H9 (cell line): ENCODE measurements at regions not wholly inside any gene's neighbourhood (a gene's known extent, or its start where the extent isn't known, plus 50 kb on each side); places are given as distances from the start of the nearest gene placed in this dataset. TPM values are rescaled to one million over a fixed set of nuclear protein-coding genes. Genes with fewer than 3 reads are reported as not detected.

Experiments used
- DNase-seq: peaks from one replicate; pipeline ENCODE4 v3.0.0-alpha.2; 2017
- H2AFZ ChIP-seq: one replicate; pipeline ENCODE4 v1.6.1; 2013; ENCODE audit warnings: mild to moderate bottlenecking, low read length, control low read depth, moderate library complexity
- H2AK5ac ChIP-seq: 2 replicates; pipeline ENCODE4 v1.6.1; 2013; ENCODE audit warnings: low read length, control low read depth, mixed read lengths; ENCODE audit not compliant: insufficient read length
- H2BK120ac ChIP-seq: one replicate; pipeline ENCODE4 v1.6.1; 2013; ENCODE audit warnings: low read depth, mild to moderate bottlenecking, low read length, control low read depth, inconsistent platforms; ENCODE audit not compliant: poor library complexity, severe bottlenecking
- H2BK12ac ChIP-seq: 2 replicates; pipeline ENCODE4 v1.6.1; 2013; ENCODE audit warnings: low read length, control low read depth, mixed read lengths, low read depth; ENCODE audit not compliant: insufficient read length
- H2BK15ac ChIP-seq: 2 replicates; pipeline ENCODE4 v1.6.1; 2013; ENCODE audit warnings: low read depth, low read length, control low read depth
- H2BK20ac ChIP-seq: one replicate; pipeline ENCODE4 v1.6.1; 2013; ENCODE audit warnings: low read depth, mild to moderate bottlenecking, low read length, control low read depth, inconsistent platforms; ENCODE audit not compliant: poor library complexity, severe bottlenecking
- H2BK5ac ChIP-seq: 2 replicates; pipeline ENCODE4 v1.6.1; 2013; ENCODE audit warnings: low read length, control low read depth, mixed read lengths; ENCODE audit not compliant: insufficient read length
- H3K14ac ChIP-seq: 2 replicates; pipeline ENCODE4 v1.6.1; 2013; ENCODE audit warnings: low read length, control low read depth; ENCODE audit not compliant: insufficient read depth
- H3K18ac ChIP-seq: 2 replicates; pipeline ENCODE4 v1.6.1; 2013; ENCODE audit warnings: low read depth, mild to moderate bottlenecking, mixed read lengths, low read length, control low read depth; ENCODE audit not compliant: insufficient read length
- H3K23ac ChIP-seq: 2 replicates; pipeline ENCODE4 v1.6.1; 2013; ENCODE audit warnings: low read length, control low read depth, mixed read lengths, low read depth; ENCODE audit not compliant: insufficient read length
- H3K23me2 ChIP-seq: 2 replicates; pipeline ENCODE4 v1.6.1; 2013; ENCODE audit warnings: low read depth, mild to moderate bottlenecking, mixed read lengths, low read length, control low read depth; ENCODE audit not compliant: insufficient read length, poor library complexity, severe bottlenecking
- H3K27ac ChIP-seq: 2 replicates; pipeline ENCODE4 v1.5.1; 2013; ENCODE audit warnings: low read length, control low read depth, mixed read lengths, low read depth; ENCODE audit not compliant: insufficient read length
- H3K27me3 ChIP-seq: 2 replicates; pipeline ENCODE4 v1.6.1; 2013; ENCODE audit warnings: low read length, control low read depth, inconsistent platforms; ENCODE audit not compliant: insufficient read depth
- H3K4ac ChIP-seq: 2 replicates; pipeline ENCODE4 v1.6.1; 2013; ENCODE audit warnings: low read depth, mild to moderate bottlenecking, control low read depth, inconsistent platforms, low read length, moderate library complexity
- H3K4me1 ChIP-seq: 2 replicates; pipeline ENCODE4 v1.6.1; 2013; ENCODE audit warnings: low read length, control low read depth, inconsistent platforms; ENCODE audit not compliant: insufficient read depth
- H3K4me2 ChIP-seq: 2 replicates; pipeline ENCODE4 v1.6.1; 2013; ENCODE audit warnings: low read length, control low read depth, mixed read lengths; ENCODE audit not compliant: insufficient read length, insufficient read depth
- H3K56ac ChIP-seq: 2 replicates; pipeline ENCODE4 v1.6.1; 2013; ENCODE audit warnings: low read depth, mild to moderate bottlenecking, mixed read lengths, low read length, control low read depth; ENCODE audit not compliant: insufficient read length
- H3K79me1 ChIP-seq: 2 replicates; pipeline ENCODE4 v1.6.1; 2013; ENCODE audit warnings: low read depth, mild to moderate bottlenecking, moderate library complexity, low read length, control low read depth, inconsistent platforms; ENCODE audit not compliant: insufficient read depth, poor library complexity, severe bottlenecking
- H3K79me2 ChIP-seq: 2 replicates; pipeline ENCODE4 v1.6.1; 2013; ENCODE audit warnings: low read length, control low read depth, inconsistent platforms; ENCODE audit not compliant: insufficient read depth
- H3K9ac ChIP-seq: 2 replicates; pipeline ENCODE4 v1.6.1; 2013; ENCODE audit warnings: low read length, control low read depth, mixed read lengths; ENCODE audit not compliant: insufficient read length; ENCODE audit errors: extremely low read depth
- H3K9me3 ChIP-seq: one replicate; pipeline ENCODE4 v1.6.1; 2013; ENCODE audit warnings: low read depth, low read length, inconsistent platforms; ENCODE audit not compliant: control insufficient read depth
- H3T11ph ChIP-seq: one replicate; pipeline ENCODE4 v1.6.1; 2013; ENCODE audit warnings: mild to moderate bottlenecking, low read length, control low read depth, inconsistent platforms
- H4K20me1 ChIP-seq: one replicate; pipeline ENCODE4 v1.6.1; 2013; ENCODE audit not compliant: control insufficient read depth, insufficient read length, insufficient read depth
- H4K5ac ChIP-seq: 2 replicates; pipeline ENCODE4 v1.6.1; 2013; ENCODE audit warnings: low read depth, mild to moderate bottlenecking, mixed read lengths, low read length, control low read depth; ENCODE audit not compliant: insufficient read length
- H4K8ac ChIP-seq: replicated peaks from 2 replicates; pipeline ENCODE4 v1.6.1; 2013; ENCODE audit warnings: low read length, control low read depth, mixed read lengths, low read depth; ENCODE audit not compliant: insufficient read length
- H4K91ac ChIP-seq: 2 replicates; pipeline ENCODE4 v1.6.1; 2013; ENCODE audit warnings: low read depth, mild to moderate bottlenecking, moderate library complexity, mixed read lengths, low read length, control low read depth; ENCODE audit not compliant: insufficient read length
- H3K27ac Mint-ChIP-seq, 3 experiments: 2 replicates in 2 of 3; 3 replicates in 1 of 3; pipeline ENCODE4 v1.8.0; 2020 to 2021; ENCODE audit warnings: mixed read lengths in 3 of 3, mild to moderate bottlenecking in 1 of 3, moderate library complexity in 1 of 3
- H3K27me3 Mint-ChIP-seq: 2 replicates; pipeline ENCODE4 v1.8.0; 2021; ENCODE audit warnings: low read depth, mild to moderate bottlenecking, moderate library complexity, mixed read lengths
- H3K36me3 Mint-ChIP-seq, 3 experiments: 2 replicates in 2 of 3; 3 replicates in 1 of 3; pipeline ENCODE4 v1.8.0; 2020 to 2021; ENCODE audit warnings: low read depth in 3 of 3, mixed read lengths in 3 of 3; ENCODE audit not compliant: insufficient read depth in 1 of 3
- H3K4me1 Mint-ChIP-seq, 2 experiments: 2 replicates each; pipeline ENCODE4 v1.8.0; 2020; ENCODE audit warnings: mixed read lengths in 2 of 2
- H3K4me3 Mint-ChIP-seq, 2 experiments: 2 replicates in 1 of 2; 3 replicates in 1 of 2; pipeline ENCODE4 v1.8.0; 2020 to 2021; ENCODE audit warnings: mild to moderate bottlenecking in 2 of 2, mixed read lengths in 2 of 2, moderate library complexity in 1 of 2
- H3K9me3 Mint-ChIP-seq, 2 experiments: 2 replicates in 1 of 2; 3 replicates in 1 of 2; pipeline ENCODE4 v1.8.0; 2020; ENCODE audit warnings: mild to moderate bottlenecking in 2 of 2, mixed read lengths in 2 of 2, moderate library complexity in 1 of 2
- CTCF ChIP-seq: fragments of 200-600 bp; sonication (generic); conservative IDR thresholded peaks from 3 replicates; pipeline ENCODE4 v1.8.0; 2021; ENCODE audit warnings: antibody characterized with exemption, mild to moderate bottlenecking
- WGBS: extraction: QIAGEN DNeasy Blood & Tissue Kit; methylation state at CpG from one replicate; pipeline ENCODE4 v1.1.7; 2013; ENCODE audit warnings: missing lambda C conversion rate, low lambda C conversion rate, mixed read lengths; ENCODE audit not compliant: insufficient read length; ENCODE audit errors: extremely low coverage; 5-methylcytosine and 5-hydroxymethylcytosine counted together
- microRNA-seq: library from miRNA; unstranded; fragments of <30 nt; microRNA quantifications from one replicate; pipeline ENCODE4, GENCODE V29; 2020; ENCODE audit warnings: borderline microRNAs expressed

- Mint-ChIP-seq H3K27me3 (peaks cover 10% of the 10 kb centered on the region), H3K9me3 (no peaks in the 10 kb centered on the region; a peak in 1 of 5 replicates), H3K4me3 (no peak overlapping the region), H3K4me1 (peaks cover 14 to 35% of the 10 kb centered on the region in 2 experiments), H3K36me3 (no peaks in the 10 kb centered on the region), H3K27ac (no peak overlapping the region)
- H3K27ac ChIP-seq, result no peak overlapping the region
- H3T11ph ChIP-seq, result no peak overlapping the region
- no peak for TF ChIP-seq CTCF
- no peak overlapping the region for H2BK15ac ChIP-seq
- H3K23ac ChIP-seq, result no peak overlapping the region
- no peaks in the 10 kb centered on the region for H4K20me1 ChIP-seq
- H3K4me1 ChIP-seq, result no peaks in the 10 kb centered on the region
- H2BK20ac ChIP-seq, result no peak overlapping the region
- DNase-seq, result no peak
- H3K79me1 ChIP-seq, result no peaks in the 10 kb centered on the region
- no peak overlapping the region for H3K4me2 ChIP-seq
- no peak overlapping the region for H3K14ac ChIP-seq
- no peak overlapping the region for H2BK5ac ChIP-seq
- no peak overlapping the region for H2AFZ ChIP-seq
- no peak overlapping the region for H4K5ac ChIP-seq
- H3K79me2 ChIP-seq, result no peaks in the 10 kb centered on the region
- no peaks in the 10 kb centered on the region for H3K9me3 ChIP-seq
- H2BK120ac ChIP-seq, result no peak overlapping the region
- no peak overlapping the region for H4K8ac ChIP-seq
- no peak overlapping the region for H2BK12ac ChIP-seq
- H3K18ac ChIP-seq, result no peak overlapping the region
- H3K9ac ChIP-seq, result no peak overlapping the region
- H4K91ac ChIP-seq, result no peak overlapping the region
- H3K56ac ChIP-seq, result no peak overlapping the region
- H3K4ac ChIP-seq, result no peak overlapping the region
- no peak overlapping the region for H2AK5ac ChIP-seq
- no peaks in the 10 kb centered on the region for H3K27me3 ChIP-seq
- H3K23me2 ChIP-seq, result no peaks in the 10 kb centered on the region
- no CpG with 5 or more reads among the region's 2 CpGs for WGBS
These were observed 50.4 kb upstream of the RPH3A start for GRCh38 chr12:112741106-112741505.

Small RNAs in the stretch of these regions (microRNA-seq; reads per million reads assigned to microRNA genes)
- gene MIR1302-1, result not detected
